ENCODE measurements at regions not wholly inside any gene's neighbourhood (a gene's known extent, or its start where the extent isn't known, plus 50 kb on each side); places are given as distances from the start of the nearest gene placed in this dataset.

GRCh38 chr11:91470656-91471055 is 754.0 kb upstream of the FAT3 start:
- DNase-seq = no peak
- no TSS peak for BruUV-seq (replicated peaks)
- intact Hi-C loops (cut with micrococcal nuclease; ENCODE audit: unreplicated experiment) = no loop called here
- Mint-ChIP-seq H3K27me3 (ENCODE audit: insufficient read depth, unreplicated experiment) (no peaks in the 10 kb centered on the region), H3K36me3 (ENCODE audit: insufficient read depth, unreplicated experiment) (no peaks in the 10 kb centered on the region), H3K4me3 (ENCODE audit: unreplicated experiment) (no peak overlapping the region), H3K4me1 (ENCODE audit: low read depth, unreplicated experiment) (no peaks in the 10 kb centered on the region), H3K27ac (ENCODE audit: unreplicated experiment) (no peak overlapping the region), H3K9me3 (ENCODE audit: unreplicated experiment) (no peaks in the 10 kb centered on the region)
- TF ChIP-seq CTCF (IDR thresholded peaks at IDR 0.05; ENCODE audit: insufficient read depth in 1 of 2, low read depth in 1 of 2, low read length in 1 of 2, severe bottlenecking in 1 of 2, unreplicated experiment in 1 of 2) = no peak
- Histone ChIP-seq H3K36me3 (ENCODE audit: control insufficient read depth, insufficient read depth, low read length) (no peaks in the 10 kb centered on the region), H3K27me3 (replicated peaks; ENCODE audit: control insufficient read depth, insufficient read depth, low read length) (no peaks in the 10 kb centered on the region), H3K4me3 (ENCODE audit: low read depth, low read length) (no peak overlapping the region), H3K4me1 (no peaks in the 10 kb centered on the region), H3K9me3 (no peaks in the 10 kb centered on the region)
- CTCF ChIA-PET = no interaction called here
- POLR2A ChIA-PET = no interaction called here

- H3K27me3 ChIP-seq (replicated peaks; ENCODE audit: control insufficient read depth, insufficient read depth, low read length) = no peaks in the 10 kb centered on the region
- POLR2A ChIA-PET = no interaction called here
- no peak overlapping the region for H3K4me3 Mint-ChIP-seq (ENCODE audit: unreplicated experiment)
- TF ChIP-seq CTCF (IDR thresholded peaks at IDR 0.05; ENCODE audit: insufficient read depth in 1 of 2, low read depth in 1 of 2, low read length in 1 of 2, severe bottlenecking in 1 of 2, unreplicated experiment in 1 of 2) = no peak
- H3K4me1 ChIP-seq = no peaks in the 10 kb centered on the region
- H3K9me3 Mint-ChIP-seq (ENCODE audit: unreplicated experiment) = no peaks in the 10 kb centered on the region
- no peaks in the 10 kb centered on the region for H3K9me3 ChIP-seq
- H3K27ac Mint-ChIP-seq (ENCODE audit: unreplicated experiment) = no peak overlapping the region
- no peaks in the 10 kb centered on the region for H3K4me1 Mint-ChIP-seq (ENCODE audit: low read depth, unreplicated experiment)
- DNase-seq = no peak
- CTCF ChIA-PET = no interaction called here
- H3K36me3 Mint-ChIP-seq (ENCODE audit: insufficient read depth, unreplicated experiment) = no peaks in the 10 kb centered on the region
- no TSS peak for BruUV-seq (replicated peaks)
- H3K36me3 ChIP-seq (ENCODE audit: control insufficient read depth, insufficient read depth, low read length) = no peaks in the 10 kb centered on the region
- intact Hi-C loops (cut with micrococcal nuclease; ENCODE audit: unreplicated experiment) = no loop called here
- H3K27me3 Mint-ChIP-seq (ENCODE audit: insufficient read depth, unreplicated experiment) = no peaks in the 10 kb centered on the region
- no peak overlapping the region for H3K4me3 ChIP-seq (ENCODE audit: low read depth, low read length)
Measured at GRCh38 chr11:91459840-91460239, 764.8 kb upstream of the FAT3 start.

- POLR2A ChIA-PET = no interaction called here
Measured at GRCh38 chr11:91446267-91446666, 778.4 kb upstream of the FAT3 start.

More at GRCh38 chr11:91446267-91446666, 778.4 kb upstream of the FAT3 start:
- CTCF ChIA-PET = no interaction called here
- no peak for DNase-seq
- H3K4me3 ChIP-seq (ENCODE audit: low read depth, low read length) = no peak overlapping the region
- H3K4me1 ChIP-seq = no peaks in the 10 kb centered on the region
- intact Hi-C loops (cut with micrococcal nuclease; ENCODE audit: unreplicated experiment) = no loop called here
- Mint-ChIP-seq H3K27me3 (ENCODE audit: insufficient read depth, unreplicated experiment) (no peaks in the 10 kb centered on the region), H3K36me3 (ENCODE audit: insufficient read depth, unreplicated experiment) (no peaks in the 10 kb centered on the region), H3K4me3 (ENCODE audit: unreplicated experiment) (no peak overlapping the region), H3K27ac (ENCODE audit: unreplicated experiment) (no peak overlapping the region), H3K4me1 (ENCODE audit: low read depth, unreplicated experiment) (no peaks in the 10 kb centered on the region), H3K9me3 (ENCODE audit: unreplicated experiment) (no peaks in the 10 kb centered on the region)
- BruUV-seq (replicated peaks) = no TSS peak
- H3K36me3 ChIP-seq (ENCODE audit: control insufficient read depth, insufficient read depth, low read length) = no peaks in the 10 kb centered on the region
- no peaks in the 10 kb centered on the region for H3K27me3 ChIP-seq (replicated peaks; ENCODE audit: control insufficient read depth, insufficient read depth, low read length)
- no peak for TF ChIP-seq CTCF (IDR thresholded peaks at IDR 0.05; ENCODE audit: insufficient read depth in 1 of 2, low read depth in 1 of 2, low read length in 1 of 2, severe bottlenecking in 1 of 2, unreplicated experiment in 1 of 2)
- no peaks in the 10 kb centered on the region for H3K9me3 ChIP-seq

All from Caco-2 (cell line).